HepG2 (cell line): ENCODE measurements at regions not wholly inside any gene's neighbourhood (a gene's known extent, or its start where the extent isn't known, plus 50 kb on each side); places are given as distances from the start of the nearest gene placed in this dataset.

ENCODE experiments used
- CEBPG ChIP-seq: IDR thresholded peaks from 2 replicates; pipeline ENCODE4 v1.6.1; 2016
- NCOA2 ChIP-seq: sonication (generic); formaldehyde crosslinking; IDR thresholded peaks from 2 replicates; pipeline ENCODE4 v1.8.0; 2022; ENCODE audit warnings: inconsistent platforms
- NR2F6 ChIP-seq, 2 experiments: IDR thresholded peaks; 2 replicates each; pipeline ENCODE4 v1.6.1; 2016; ENCODE audit warnings: antibody characterized with exemption in 1 of 2, mild to moderate bottlenecking in 1 of 2
- RBM39 ChIP-seq: fragments of 200-400 bp; formaldehyde crosslinking; IDR thresholded peaks from one replicate; pipeline ENCODE4 v1.6.1; 2018; ENCODE audit warnings: antibody characterized with exemption, mild to moderate bottlenecking, low read depth, low read length; ENCODE audit not compliant: poor library complexity, severe bottlenecking
- ZNF160 ChIP-seq: sonication (generic); formaldehyde crosslinking; IDR thresholded peaks from 2 replicates; pipeline ENCODE4 v1.8.0; 2022; ENCODE audit warnings: mild to moderate bottlenecking, inconsistent platforms, missing genetic modification reagents
- ZNF841 ChIP-seq: sonication (generic); formaldehyde crosslinking; IDR thresholded peaks from 2 replicates; pipeline ENCODE4 v1.8.1; 2023; ENCODE audit warnings: missing genetic modification reagents, borderline replicate concordance
- TF ChIP-seq, protein P1 (sequence below): IDR thresholded peaks from 2 replicates; pipeline ENCODE4 v1.6.1; 2016; ENCODE audit warnings: low read depth, borderline replicate concordance
- TF ChIP-seq, protein P2 (sequence below): sonication (generic); formaldehyde crosslinking; IDR thresholded peaks from 2 replicates; pipeline ENCODE4 v1.4.0; 2020; ENCODE audit warnings: missing genetic modification reagents, borderline replicate concordance

DNA sequence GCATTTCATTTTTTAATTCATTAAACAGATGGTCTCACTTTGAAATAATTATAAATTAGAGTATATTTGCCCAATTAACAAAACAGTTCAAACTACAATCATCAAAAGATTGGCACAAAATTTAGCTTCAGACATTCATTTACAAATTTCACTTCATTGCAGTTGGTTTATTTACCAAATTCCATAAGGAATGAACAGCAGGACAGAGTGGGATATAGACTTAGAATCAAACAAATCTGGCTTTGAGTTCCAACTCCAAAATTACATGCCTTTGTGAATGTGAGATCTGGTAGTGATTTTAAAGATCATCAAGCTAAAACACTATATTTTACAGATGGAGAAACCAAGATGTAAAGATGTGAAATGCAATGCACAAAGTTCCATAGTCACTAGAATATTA is 310.7 kb upstream of the CNTN5 start:
- TF ChIP-seq NR2F6 (IDR thresholded peaks at IDR 0.05) = no peak
- TF ChIP-seq NR2F6 (CRISPR knock-in tag; IDR thresholded peaks at IDR 0.05) = no peak
- TF ChIP-seq, protein P1, sequence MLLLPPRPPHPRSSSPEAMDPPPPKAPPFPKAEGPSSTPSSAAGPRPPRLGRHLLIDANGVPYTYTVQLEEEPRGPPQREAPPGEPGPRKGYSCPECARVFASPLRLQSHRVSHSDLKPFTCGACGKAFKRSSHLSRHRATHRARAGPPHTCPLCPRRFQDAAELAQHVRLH (CRISPR knock-in tag) = no peak
- TF ChIP-seq NCOA2 (CRISPR knock-in tag) = no peak
- no peak for TF ChIP-seq ZNF841 (CRISPR knock-in tag)
- TF ChIP-seq CEBPG = no peak
- TF ChIP-seq, protein P2, sequence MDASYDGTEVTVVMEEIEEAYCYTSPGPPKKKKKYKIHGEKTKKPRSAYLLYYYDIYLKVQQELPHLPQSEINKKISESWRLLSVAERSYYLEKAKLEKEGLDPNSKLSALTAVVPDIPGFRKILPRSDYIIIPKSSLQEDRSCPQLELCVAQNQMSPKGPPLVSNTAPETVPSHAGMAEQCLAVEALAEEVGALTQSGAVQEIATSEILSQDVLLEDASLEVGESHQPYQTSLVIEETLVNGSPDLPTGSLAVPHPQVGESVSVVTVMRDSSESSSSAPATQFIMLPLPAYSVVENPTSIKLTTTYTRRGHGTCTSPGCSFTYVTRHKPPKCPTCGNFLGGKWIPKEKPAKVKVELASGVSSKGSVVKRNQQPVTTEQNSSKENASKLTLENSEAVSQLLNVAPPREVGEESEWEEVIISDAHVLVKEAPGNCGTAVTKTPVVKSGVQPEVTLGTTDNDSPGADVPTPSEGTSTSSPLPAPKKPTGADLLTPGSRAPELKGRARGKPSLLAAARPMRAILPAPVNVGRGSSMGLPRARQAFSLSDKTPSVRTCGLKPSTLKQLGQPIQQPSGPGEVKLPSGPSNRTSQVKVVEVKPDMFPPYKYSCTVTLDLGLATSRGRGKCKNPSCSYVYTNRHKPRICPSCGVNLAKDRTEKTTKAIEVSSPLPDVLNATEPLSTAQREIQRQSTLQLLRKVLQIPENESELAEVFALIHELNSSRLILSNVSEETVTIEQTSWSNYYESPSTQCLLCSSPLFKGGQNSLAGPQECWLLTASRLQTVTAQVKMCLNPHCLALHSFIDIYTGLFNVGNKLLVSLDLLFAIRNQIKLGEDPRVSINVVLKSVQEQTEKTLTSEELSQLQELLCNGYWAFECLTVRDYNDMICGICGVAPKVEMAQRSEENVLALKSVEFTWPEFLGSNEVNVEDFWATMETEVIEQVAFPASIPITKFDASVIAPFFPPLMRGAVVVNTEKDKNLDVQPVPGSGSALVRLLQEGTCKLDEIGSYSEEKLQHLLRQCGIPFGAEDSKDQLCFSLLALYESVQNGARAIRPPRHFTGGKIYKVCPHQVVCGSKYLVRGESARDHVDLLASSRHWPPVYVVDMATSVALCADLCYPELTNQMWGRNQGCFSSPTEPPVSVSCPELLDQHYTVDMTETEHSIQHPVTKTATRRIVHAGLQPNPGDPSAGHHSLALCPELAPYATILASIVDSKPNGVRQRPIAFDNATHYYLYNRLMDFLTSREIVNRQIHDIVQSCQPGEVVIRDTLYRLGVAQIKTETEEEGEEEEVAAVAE (CRISPR knock-in tag) = no peak
- TF ChIP-seq ZNF160 (CRISPR knock-in tag) = no peak
- no peak for TF ChIP-seq RBM39
